ENCODE measurements at regions not wholly inside any gene's neighbourhood (a gene's known extent, or its start where the extent isn't known, plus 50 kb on each side); places are given as distances from the start of the nearest gene placed in this dataset.
"Not testable (repeated sequence)": the region's sequence is repeated elsewhere in the genome, so short reads cannot be mapped to it uniquely, and the experiment has no call there.

DNA sequence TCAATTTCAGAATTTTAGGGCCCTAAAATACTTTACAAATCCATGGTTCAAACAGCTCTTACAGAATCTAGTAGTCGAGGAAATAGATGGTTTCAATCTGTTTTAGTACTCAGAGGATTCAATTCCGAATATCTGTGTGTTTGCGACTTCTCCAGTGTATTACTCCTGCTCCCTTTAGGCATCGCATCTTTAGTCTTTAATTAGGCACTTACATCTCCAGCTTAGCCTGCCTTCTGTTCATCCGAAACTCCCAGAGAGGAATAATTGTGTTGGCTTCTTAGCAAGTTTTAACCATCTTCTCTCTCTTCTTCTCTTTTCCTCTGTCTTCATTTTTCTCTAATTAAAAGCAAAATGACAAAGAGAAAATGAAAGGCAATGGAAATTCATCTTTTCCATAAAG, 1901.3 kb upstream of the TENM3 start:
- intact Hi-C loops (cut with micrococcal nuclease; ENCODE audit: unreplicated experiment): no loop called here
- no peak for DNase-seq (ENCODE audit: low spot score)
- TF ChIP-seq, protein P1, sequence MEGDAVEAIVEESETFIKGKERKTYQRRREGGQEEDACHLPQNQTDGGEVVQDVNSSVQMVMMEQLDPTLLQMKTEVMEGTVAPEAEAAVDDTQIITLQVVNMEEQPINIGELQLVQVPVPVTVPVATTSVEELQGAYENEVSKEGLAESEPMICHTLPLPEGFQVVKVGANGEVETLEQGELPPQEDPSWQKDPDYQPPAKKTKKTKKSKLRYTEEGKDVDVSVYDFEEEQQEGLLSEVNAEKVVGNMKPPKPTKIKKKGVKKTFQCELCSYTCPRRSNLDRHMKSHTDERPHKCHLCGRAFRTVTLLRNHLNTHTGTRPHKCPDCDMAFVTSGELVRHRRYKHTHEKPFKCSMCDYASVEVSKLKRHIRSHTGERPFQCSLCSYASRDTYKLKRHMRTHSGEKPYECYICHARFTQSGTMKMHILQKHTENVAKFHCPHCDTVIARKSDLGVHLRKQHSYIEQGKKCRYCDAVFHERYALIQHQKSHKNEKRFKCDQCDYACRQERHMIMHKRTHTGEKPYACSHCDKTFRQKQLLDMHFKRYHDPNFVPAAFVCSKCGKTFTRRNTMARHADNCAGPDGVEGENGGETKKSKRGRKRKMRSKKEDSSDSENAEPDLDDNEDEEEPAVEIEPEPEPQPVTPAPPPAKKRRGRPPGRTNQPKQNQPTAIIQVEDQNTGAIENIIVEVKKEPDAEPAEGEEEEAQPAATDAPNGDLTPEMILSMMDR (conservative IDR thresholded peaks at IDR 0.05; ENCODE audit: low read depth, low read length): no peak
- no peak for TF ChIP-seq EZH2 (IDR thresholded peaks at IDR 0.05; ENCODE audit: borderline replicate concordance, low read depth, low read length, poor library complexity, severe bottlenecking)
- Histone ChIP-seq H3K27me3 (replicated peaks; ENCODE audit: insufficient read depth, low read depth, low read length, poor library complexity) (no peaks in the 10 kb centered on the region), H3K9me3 (ENCODE audit: low read depth, low read length, poor library complexity, severe bottlenecking) (no peaks in the 10 kb centered on the region), H3K27ac (ENCODE audit: low read depth, low read length, poor library complexity, severe bottlenecking) (no peak overlapping the region), H3K4me1 (ENCODE audit: insufficient read depth, low read length, poor library complexity, severe bottlenecking) (no peaks in the 10 kb centered on the region), H3K4me3 (ENCODE audit: low read depth, low read length, poor library complexity, severe bottlenecking) (no peak overlapping the region), H3K36me3 (ENCODE audit: insufficient read depth, low read length, poor library complexity, severe bottlenecking) (no peaks in the 10 kb centered on the region)
- no TSS peak for BruUV-seq (replicated peaks)
- ChIA-PET POLR2A (ENCODE audit: low non-redundant PET) (no interaction called here), CTCF (no interaction called here)

DNA sequence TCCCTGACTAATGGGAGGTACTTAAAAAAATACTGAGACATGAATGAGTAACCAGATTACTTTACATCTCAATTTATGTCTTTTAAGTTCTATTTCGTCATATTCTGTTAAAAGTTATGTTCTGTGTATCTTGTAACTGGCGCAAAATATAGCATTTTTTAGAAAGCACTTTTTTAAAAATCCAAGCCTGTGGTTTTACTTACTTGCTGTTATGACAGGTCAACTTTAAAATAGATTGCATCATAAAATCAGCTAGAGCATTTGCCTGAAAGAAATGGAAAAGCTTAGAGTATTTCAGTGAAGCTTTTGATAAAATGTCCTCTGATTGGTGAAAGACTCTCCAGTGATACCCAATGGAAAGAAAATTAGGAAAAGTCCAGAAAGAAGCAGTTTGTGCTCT, 1892.3 kb upstream of the TENM3 start:
- BruUV-seq (replicated peaks): no TSS peak
- Histone ChIP-seq H3K27me3 (replicated peaks; ENCODE audit: insufficient read depth, low read depth, low read length, poor library complexity) (no peaks in the 10 kb centered on the region), H3K27ac (ENCODE audit: low read depth, low read length, poor library complexity, severe bottlenecking) (no peak overlapping the region), H3K4me1 (ENCODE audit: insufficient read depth, low read length, poor library complexity, severe bottlenecking) (no peaks in the 10 kb centered on the region), H3K4me3 (ENCODE audit: low read depth, low read length, poor library complexity, severe bottlenecking) (no peak overlapping the region), H3K9me3 (ENCODE audit: low read depth, low read length, poor library complexity, severe bottlenecking) (no peaks in the 10 kb centered on the region), H3K36me3 (ENCODE audit: insufficient read depth, low read length, poor library complexity, severe bottlenecking) (no peaks in the 10 kb centered on the region)
- no peak for DNase-seq (ENCODE audit: low spot score)
- CTCF ChIA-PET: no interaction called here
- POLR2A ChIA-PET (ENCODE audit: low non-redundant PET): no interaction called here
- intact Hi-C loops (cut with micrococcal nuclease; ENCODE audit: unreplicated experiment): no loop called here
- TF ChIP-seq, protein P1 (conservative IDR thresholded peaks at IDR 0.05; ENCODE audit: low read depth, low read length): no peak
- TF ChIP-seq EZH2 (IDR thresholded peaks at IDR 0.05; ENCODE audit: borderline replicate concordance, low read depth, low read length, poor library complexity, severe bottlenecking): no peak

DNA sequence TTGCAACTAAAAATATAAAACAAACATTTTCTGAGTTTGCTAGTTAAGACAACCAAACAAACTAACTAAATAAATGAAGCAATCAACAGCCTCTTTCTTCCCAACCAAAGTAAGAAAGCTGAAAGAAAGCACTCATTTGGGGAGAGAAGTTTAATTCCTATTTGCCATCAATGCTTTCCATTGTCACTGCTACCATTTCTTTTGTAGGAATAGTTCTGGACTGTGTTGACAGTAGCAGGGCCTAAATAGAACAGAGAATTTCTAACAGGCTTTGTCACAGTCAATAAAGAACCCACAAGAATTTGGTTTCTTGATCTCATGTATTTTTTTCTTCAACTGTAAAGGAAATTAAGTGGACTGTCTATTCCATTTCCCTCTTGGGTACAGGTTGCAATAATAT, 1886.4 kb upstream of the TENM3 start:
- H3K4me3 ChIP-seq (ENCODE audit: low read depth, low read length, poor library complexity, severe bottlenecking): no peak overlapping the region
- intact Hi-C loops (cut with micrococcal nuclease; ENCODE audit: unreplicated experiment): no loop called here

DNA sequence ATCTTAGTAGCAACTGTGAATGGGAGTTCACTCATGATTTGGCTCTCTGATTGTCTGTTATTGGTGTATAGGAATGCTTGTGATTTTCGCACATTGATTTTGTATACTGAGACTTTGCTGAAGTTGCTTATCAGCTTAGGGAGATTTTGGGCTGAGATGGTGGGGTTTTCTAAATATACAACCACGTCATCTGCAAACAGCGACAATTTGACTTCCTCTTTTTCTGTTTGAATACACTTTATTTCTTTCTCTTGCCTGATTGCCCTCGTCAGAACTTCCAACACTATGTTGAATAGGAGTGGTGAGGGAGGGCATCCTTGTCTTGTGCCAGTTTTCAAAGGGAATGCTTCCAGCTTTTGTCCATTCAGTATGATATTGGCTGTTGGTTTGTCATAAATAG, 1883.1 kb upstream of the TENM3 start:
- DNase-seq (ENCODE audit: low spot score); POLR2A ChIA-PET (ENCODE audit: low non-redundant PET); H3K4me1 ChIP-seq (ENCODE audit: insufficient read depth, low read length, poor library complexity, severe bottlenecking); H3K9me3 ChIP-seq (ENCODE audit: low read depth, low read length, poor library complexity, severe bottlenecking); H3K4me3 ChIP-seq (ENCODE audit: low read depth, low read length, poor library complexity, severe bottlenecking); BruUV-seq (replicated peaks); intact Hi-C loops (cut with micrococcal nuclease; ENCODE audit: unreplicated experiment); H3K36me3 ChIP-seq (ENCODE audit: insufficient read depth, low read length, poor library complexity, severe bottlenecking); H3K27ac ChIP-seq (ENCODE audit: low read depth, low read length, poor library complexity, severe bottlenecking); H3K27me3 ChIP-seq (replicated peaks; ENCODE audit: insufficient read depth, low read depth, low read length, poor library complexity); CTCF ChIA-PET: not testable (repeated sequence)

More for the DNA sequence above, 1886.4 kb upstream of the TENM3 start:
- ChIA-PET POLR2A (ENCODE audit: low non-redundant PET) (no interaction called here), CTCF (no interaction called here)
- H3K36me3 ChIP-seq (ENCODE audit: insufficient read depth, low read length, poor library complexity, severe bottlenecking): no peaks in the 10 kb centered on the region
- TF ChIP-seq EZH2 (IDR thresholded peaks at IDR 0.05; ENCODE audit: borderline replicate concordance, low read depth, low read length, poor library complexity, severe bottlenecking): no peak
- TF ChIP-seq, protein P1 (conservative IDR thresholded peaks at IDR 0.05; ENCODE audit: low read depth, low read length): no peak
- H3K27me3 ChIP-seq (replicated peaks; ENCODE audit: insufficient read depth, low read depth, low read length, poor library complexity): no peaks in the 10 kb centered on the region
- DNase-seq (ENCODE audit: low spot score): peak; percentile 11
- no peak overlapping the region for H3K27ac ChIP-seq (ENCODE audit: low read depth, low read length, poor library complexity, severe bottlenecking)
- BruUV-seq (replicated peaks): no TSS peak
- no peaks in the 10 kb centered on the region for H3K9me3 ChIP-seq (ENCODE audit: low read depth, low read length, poor library complexity, severe bottlenecking)
- no peaks in the 10 kb centered on the region for H3K4me1 ChIP-seq (ENCODE audit: insufficient read depth, low read length, poor library complexity, severe bottlenecking)
